Endothelial cell of umbilical vein (primary cell): ENCODE measurements at regions not wholly inside any gene's neighbourhood (a gene's known extent, or its start where the extent isn't known, plus 50 kb on each side); places are given as distances from the start of the nearest gene placed in this dataset.

Experiments
- BruUV-seq: library from RNA; stranded (reverse); fragments of 400-500 nt; replicated peaks from 2 replicates; lab custom pipeline; 2021; lab: Mats Ljungman, UMichigan
- CTCF ChIA-PET: fragments of 300-600, 350-600 bp; sonication (Branson Sonifier 250); formaldehyde crosslinking; loops from one replicate; lab custom pipeline; 2021; ENCODE audit warnings: antibody characterized with exemption, inconsistent platforms; lab: Charles Lee
- POLR2A ChIA-PET: fragments of 300-600, 350-600 bp; sonication (Branson Sonifier 250); formaldehyde crosslinking; loops from one replicate; lab custom pipeline; 2021; ENCODE audit warnings: antibody characterized with exemption, inconsistent platforms; lab: Charles Lee
- DNase-seq: peaks from one replicate; pipeline ENCODE4 v3.0.0-alpha.2; 2011; ENCODE audit warnings: low read depth, low spot score
- FAIRE-seq: peaks from 2 replicates; lab custom pipeline; 2011; peaks lifted over from hg19 to GRCh38; lab: Jason Lieb, UNC
- H2AFZ ChIP-seq: 2 replicates; pipeline ENCODE4 v1.6.0; 2012; ENCODE audit warnings: low read depth, low read length, control low read depth, inconsistent platforms
- H3K27ac ChIP-seq: 2 replicates; pipeline ENCODE4 v1.5.1; 2011; ENCODE audit warnings: low read depth, mild to moderate bottlenecking, control low read depth, low read length, moderate library complexity; ENCODE audit not compliant: insufficient read depth
- H3K27me3 ChIP-seq, 2 experiments: 2 replicates each; pipeline versions ENCODE4 v1.6.0 to v1.6.1; 2011; ENCODE audit warnings: low read length in 2 of 2, mixed read lengths in 1 of 2; ENCODE audit not compliant: control insufficient read depth in 2 of 2, insufficient read depth in 2 of 2
- H3K36me3 ChIP-seq, 2 experiments: 2 replicates in 1 of 2; 3 replicates in 1 of 2; pipeline ENCODE4 v1.5.1; 2011; ENCODE audit warnings: low read length in 2 of 2, mild to moderate bottlenecking in 1 of 2, moderate library complexity in 1 of 2; ENCODE audit not compliant: control insufficient read depth in 2 of 2, insufficient read depth in 2 of 2; ENCODE audit errors: extremely low read depth in 1 of 2
- H3K4me1 ChIP-seq: 3 replicates; pipeline ENCODE4 v1.5.1; 2011; ENCODE audit warnings: mild to moderate bottlenecking, low read length; ENCODE audit not compliant: control insufficient read depth, insufficient read depth; ENCODE audit errors: extremely low read depth
- H3K4me2 ChIP-seq: 2 replicates; pipeline ENCODE4 v1.6.1; 2011; ENCODE audit warnings: low read length, control low read depth, mixed read lengths; ENCODE audit not compliant: insufficient read depth
- H3K4me3 ChIP-seq, 3 experiments: fragments of 200-600 bp in 1 of 3; sonication (generic), shearing (Covaris generic) in 1 of 3; replicated peaks in 1 of 3; 2 replicates each; pipeline ENCODE4 v1.5.1; 2011 to 2016; ENCODE audit warnings: control low read depth in 3 of 3, low read length in 3 of 3, mild to moderate bottlenecking in 2 of 3, inconsistent platforms in 1 of 3, low read depth in 1 of 3, moderate library complexity in 1 of 3; ENCODE audit not compliant: insufficient read depth in 1 of 3
- H3K79me2 ChIP-seq: 2 replicates; pipeline ENCODE4 v1.6.0; 2012; ENCODE audit warnings: low read length, inconsistent platforms; ENCODE audit not compliant: control insufficient read depth, insufficient read depth
- H3K9ac ChIP-seq: replicated peaks from 2 replicates; pipeline ENCODE3; 2011; ENCODE audit warnings: low read length, control low read depth; ENCODE audit not compliant: insufficient read depth; ENCODE audit errors: extremely low read depth
- H3K9me1 ChIP-seq: replicated peaks from 3 replicates; pipeline ENCODE4 v1.6.0; 2011; ENCODE audit warnings: mild to moderate bottlenecking, low read length; ENCODE audit not compliant: control insufficient read depth, insufficient read depth; ENCODE audit errors: extremely low read depth
- H3K9me3 ChIP-seq: replicated peaks from 2 replicates; pipeline ENCODE4 v1.5.1; 2012; ENCODE audit warnings: low read length, inconsistent platforms; ENCODE audit not compliant: control insufficient read depth, insufficient read depth
- H4K20me1 ChIP-seq: replicated peaks from 2 replicates; pipeline ENCODE3; 2011; ENCODE audit warnings: mild to moderate bottlenecking, low read length; ENCODE audit not compliant: control insufficient read depth, insufficient read depth; ENCODE audit errors: extremely low read depth
- EZH2 ChIP-seq: IDR thresholded peaks from 2 replicates; pipeline ENCODE4 v1.6.1; 2012; ENCODE audit warnings: borderline replicate concordance, low read depth, mild to moderate bottlenecking, moderate library complexity, low read length, inconsistent platforms; ENCODE audit not compliant: severe bottlenecking
- FOS ChIP-seq: IDR thresholded peaks from 2 replicates; pipeline ENCODE4 v1.6.1; 2011; ENCODE audit warnings: mild to moderate bottlenecking, low read length, moderate library complexity, borderline replicate concordance; ENCODE audit not compliant: insufficient read depth
- GATA2 ChIP-seq: IDR thresholded peaks from 2 replicates; pipeline ENCODE4 v1.7.0; 2011; ENCODE audit warnings: low read depth, mild to moderate bottlenecking, moderate library complexity, mixed read lengths, low read length; ENCODE audit not compliant: insufficient read length, insufficient read depth
- JUN ChIP-seq: IDR thresholded peaks from 2 replicates; pipeline ENCODE4 v1.6.1; 2011; ENCODE audit warnings: borderline replicate concordance, low read depth; ENCODE audit not compliant: insufficient read length, insufficient read depth
- MYC ChIP-seq: IDR thresholded peaks from one replicate; pipeline ENCODE4 v1.6.1; 2011; ENCODE audit warnings: mild to moderate bottlenecking, low read depth, low read length
- POLR2A ChIP-seq: IDR thresholded peaks from 2 replicates; pipeline ENCODE4 v1.6.1; 2012; ENCODE audit warnings: low read depth, mild to moderate bottlenecking, control low read depth, low read length
- POLR2AphosphoS5 ChIP-seq: IDR thresholded peaks from 2 replicates; pipeline ENCODE4 v1.6.1; 2012; ENCODE audit warnings: low read depth, mild to moderate bottlenecking, control low read depth, low read length, moderate library complexity; ENCODE audit not compliant: insufficient read depth
- dilution Hi-C: fragments of 300-500 bp; cut with MboI; formaldehyde crosslinking; loops from one replicate; pipeline ENCODE4 v1.15.0; 2019; ENCODE audit warnings: low sequenced_read_pairs; ENCODE audit not compliant: extremely low pct_ligation_motif_present
- intact Hi-C: fragments of 100-400 bp; cut with micrococcal nuclease; formaldehyde crosslinking; loops from one replicate; pipeline ENCODE4 v1.10.0; 2022
- TF ChIP-seq, protein P1 (sequence below): IDR thresholded peaks from 2 replicates; pipeline ENCODE4 v1.6.1; 2011; ENCODE audit not compliant: insufficient read depth, insufficient read length
- TF ChIP-seq, protein P2 (sequence below), 2 donors: IDR thresholded peaks; 1 replicate in 1 of 2; 2 replicates in 1 of 2; pipeline ENCODE4 v1.5.1; 2011; ENCODE audit warnings: low read length in 2 of 2, mild to moderate bottlenecking in 2 of 2, moderate library complexity in 2 of 2, control low read depth in 1 of 2, inconsistent platforms in 1 of 2, low read depth in 1 of 2; ENCODE audit not compliant: insufficient read depth in 1 of 2; ENCODE audit errors: extremely low read depth in 1 of 2

DNA sequence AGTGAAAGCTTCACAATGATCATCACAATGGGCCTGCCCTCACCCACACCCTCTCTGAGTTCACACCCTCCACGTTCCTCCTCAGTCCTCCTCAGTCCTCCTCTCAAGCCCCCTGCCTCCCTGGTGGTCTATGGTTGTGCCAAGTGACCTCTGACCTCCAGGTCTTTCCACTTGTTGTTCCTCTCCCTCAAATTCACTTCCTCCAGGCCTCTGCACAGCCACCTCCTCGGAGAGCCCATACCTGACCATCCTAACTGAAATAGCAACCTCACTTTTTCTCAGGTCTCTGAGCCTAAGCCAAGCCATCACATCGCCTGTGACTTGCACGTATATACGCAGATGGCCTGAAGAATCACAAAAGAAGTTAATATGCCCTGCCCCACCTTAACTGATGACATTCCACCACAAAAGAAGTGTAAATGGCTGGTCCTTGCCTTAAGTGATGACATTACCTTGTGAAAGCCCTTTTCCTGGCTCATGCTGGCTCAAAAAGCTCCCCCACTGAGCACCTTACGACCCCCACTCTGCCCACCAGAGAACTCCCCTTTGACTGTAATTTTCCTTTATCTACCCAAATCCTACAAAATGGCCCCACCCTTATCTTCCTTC lies 293.4 kb upstream of the TENM3 start:
- DNase-seq (no peak), FAIRE-seq (no peak)
- Histone ChIP-seq H3K4me3 (no peak overlapping the region), H3K27ac (no peak overlapping the region), H3K27me3 (no peaks in the 10 kb centered on the region), H3K9me1 (no peaks in the 10 kb centered on the region), H4K20me1 (no peaks in the 10 kb centered on the region), H3K4me2 (no peak overlapping the region), H3K36me3 (no peaks in the 10 kb centered on the region), H3K79me2 (no peaks in the 10 kb centered on the region), H3K9me3 (no peaks in the 10 kb centered on the region), H2AFZ (no peak overlapping the region), H3K9ac (no peak overlapping the region), H3K4me1 (peaks cover 5% of the 10 kb centered on the region)
- intact Hi-C loops (no loop called here), dilution Hi-C loops (no loop called here)
- POLR2A ChIA-PET: no interaction called here
- BruUV-seq: no TSS peak
- TF ChIP-seq JUN: no peak
- no peak for TF ChIP-seq FOS
- no peak for TF ChIP-seq GATA2
- TF ChIP-seq POLR2A: no peak
- TF ChIP-seq POLR2AphosphoS5: no peak
- TF ChIP-seq, protein P1, sequence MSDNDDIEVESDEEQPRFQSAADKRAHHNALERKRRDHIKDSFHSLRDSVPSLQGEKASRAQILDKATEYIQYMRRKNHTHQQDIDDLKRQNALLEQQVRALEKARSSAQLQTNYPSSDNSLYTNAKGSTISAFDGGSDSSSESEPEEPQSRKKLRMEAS: no peak
- TF ChIP-seq EZH2: no peak
- no peak for TF ChIP-seq MYC
- TF ChIP-seq, protein P2, sequence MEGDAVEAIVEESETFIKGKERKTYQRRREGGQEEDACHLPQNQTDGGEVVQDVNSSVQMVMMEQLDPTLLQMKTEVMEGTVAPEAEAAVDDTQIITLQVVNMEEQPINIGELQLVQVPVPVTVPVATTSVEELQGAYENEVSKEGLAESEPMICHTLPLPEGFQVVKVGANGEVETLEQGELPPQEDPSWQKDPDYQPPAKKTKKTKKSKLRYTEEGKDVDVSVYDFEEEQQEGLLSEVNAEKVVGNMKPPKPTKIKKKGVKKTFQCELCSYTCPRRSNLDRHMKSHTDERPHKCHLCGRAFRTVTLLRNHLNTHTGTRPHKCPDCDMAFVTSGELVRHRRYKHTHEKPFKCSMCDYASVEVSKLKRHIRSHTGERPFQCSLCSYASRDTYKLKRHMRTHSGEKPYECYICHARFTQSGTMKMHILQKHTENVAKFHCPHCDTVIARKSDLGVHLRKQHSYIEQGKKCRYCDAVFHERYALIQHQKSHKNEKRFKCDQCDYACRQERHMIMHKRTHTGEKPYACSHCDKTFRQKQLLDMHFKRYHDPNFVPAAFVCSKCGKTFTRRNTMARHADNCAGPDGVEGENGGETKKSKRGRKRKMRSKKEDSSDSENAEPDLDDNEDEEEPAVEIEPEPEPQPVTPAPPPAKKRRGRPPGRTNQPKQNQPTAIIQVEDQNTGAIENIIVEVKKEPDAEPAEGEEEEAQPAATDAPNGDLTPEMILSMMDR (IDR thresholded peaks at IDR 0.05; ENCODE audit: extremely low read depth in 1 of 2, insufficient read depth in 1 of 2, low read depth in 1 of 2, low read length in 2 of 2): no peak
- CTCF ChIA-PET: no interaction called here
